NCI-H1694 (cell line): ENCODE measurements at regions not wholly inside any gene's neighbourhood (a gene's known extent, or its start where the extent isn't known, plus 50 kb on each side); places are given as distances from the start of the nearest gene placed in this dataset.

Experiments used
- DNase-seq: peaks from one replicate; lab custom pipeline; 2025; lab: John Stamatoyannopoulos, UW

GRCh38 chr4:186889876-186890643, 166.4 kb upstream of the FAT1 start:
- DNase-seq = no peak

GRCh38 chr4:186891859-186892486, 168.3 kb upstream of the FAT1 start:
- DNase-seq = no peak

GRCh38 chr4:186898367-186898766, 174.7 kb upstream of the FAT1 start:
- no peak for DNase-seq

- DNase-seq = no peak
Observed at GRCh38 chr4:186900232-186900900, 176.7 kb upstream of the FAT1 start.

GRCh38 chr4:186900984-186901383, 177.3 kb upstream of the FAT1 start:
- no peak for DNase-seq

- no peak for DNase-seq
Observed at GRCh38 chr4:186901850-186902249, 178.2 kb upstream of the FAT1 start.

- DNase-seq = no peak
Observed at GRCh38 chr4:186902361-186902760, 178.7 kb upstream of the FAT1 start.

- no peak for DNase-seq
Observed at GRCh38 chr4:186904101-186904500, 180.4 kb upstream of the FAT1 start.

GRCh38 chr4:186906722-186907121, 183.1 kb upstream of the FAT1 start:
- DNase-seq = no peak

- no peak for DNase-seq
Observed at GRCh38 chr4:186910385-186910784, 186.7 kb upstream of the FAT1 start.

- no peak for DNase-seq
Observed at GRCh38 chr4:186912606-186913005, 188.9 kb upstream of the FAT1 start.

GRCh38 chr4:186915816-186916215, 192.2 kb upstream of the FAT1 start:
- no peak for DNase-seq

- DNase-seq = no peak
Observed at GRCh38 chr4:186917136-186917535, 193.5 kb upstream of the FAT1 start.

- no peak for DNase-seq
Observed at GRCh38 chr4:186918466-186918865, 194.8 kb upstream of the FAT1 start.

- DNase-seq = no peak
Observed at GRCh38 chr4:186919340-186919739, 195.7 kb upstream of the FAT1 start.

- no peak for DNase-seq
Observed at GRCh38 chr4:186920483-186920882, 196.8 kb upstream of the FAT1 start.

- DNase-seq = no peak
Observed at GRCh38 chr4:186920992-186921391, 197.3 kb upstream of the FAT1 start.

- no peak for DNase-seq
Observed at GRCh38 chr4:186924723-186925122, 201.1 kb upstream of the FAT1 start.

- DNase-seq = no peak
Observed at GRCh38 chr4:186927624-186928023, 204.0 kb upstream of the FAT1 start.

GRCh38 chr4:186930024-186930423, 206.4 kb upstream of the FAT1 start:
- no peak for DNase-seq

GRCh38 chr4:186931519-186931918, 207.9 kb upstream of the FAT1 start:
- DNase-seq = no peak

- DNase-seq = no peak
Observed at GRCh38 chr4:186932196-186932595, 208.5 kb upstream of the FAT1 start.

GRCh38 chr4:186932631-186933187, 209.1 kb upstream of the FAT1 start:
- DNase-seq = no peak
